Gastroesophageal sphincter (tissue), 3 donors: ENCODE measurements at regions not wholly inside any gene's neighbourhood (a gene's known extent, or its start where the extent isn't known, plus 50 kb on each side); places are given as distances from the start of the nearest gene placed in this dataset.

Source experiments
- CTCF ChIP-seq, 4 experiments: fragments of 200-600 bp in 2 of 4; fragments of 450-650 bp in 2 of 4; sonication (generic) in 1 of 4; IDR thresholded peaks; one replicate each; pipeline ENCODE4 v1.5.1; 2017 to 2019; ENCODE audit warnings: antibody characterized with exemption in 4 of 4, mild to moderate bottlenecking in 2 of 4, moderate library complexity in 2 of 4
- EP300 ChIP-seq: sonication (generic); formaldehyde crosslinking; IDR thresholded peaks from one replicate; pipeline ENCODE4 v1.6.1; 2017; ENCODE audit warnings: antibody characterized with exemption, mild to moderate bottlenecking
- POLR2A ChIP-seq, 2 donors: fragments of 450-650 bp; IDR thresholded peaks; one replicate each; pipeline ENCODE4 v1.6.1; 2017; ENCODE audit warnings: antibody characterized with exemption in 2 of 2, mild to moderate bottlenecking in 2 of 2, moderate library complexity in 1 of 2
- POLR2AphosphoS5 ChIP-seq: sonication (generic); formaldehyde crosslinking; IDR thresholded peaks from one replicate; pipeline ENCODE4 v1.6.1; 2017; ENCODE audit warnings: antibody characterized with exemption

- TF ChIP-seq CTCF (IDR thresholded peaks at IDR 0.05): no peak
- TF ChIP-seq POLR2AphosphoS5: no peak
- no peak for TF ChIP-seq POLR2A (IDR thresholded peaks at IDR 0.05)
- no peak for TF ChIP-seq EP300
Measured at GRCh38 chr12:27162229-27162537, 79.8 kb upstream of the C12orf71 start.
